B cell (primary cell): ENCODE measurements at regions not wholly inside any gene's neighbourhood (a gene's known extent, or its start where the extent isn't known, plus 50 kb on each side); places are given as distances from the start of the nearest gene placed in this dataset.

Source experiments
- EZH2 ChIP-seq: IDR thresholded peaks from 2 replicates; pipeline ENCODE4 v1.6.1; 2012; ENCODE audit warnings: borderline replicate concordance, low read depth, mild to moderate bottlenecking, moderate library complexity, low read length; ENCODE audit not compliant: insufficient read depth, poor library complexity, severe bottlenecking
- TF ChIP-seq, protein P1 (sequence below): fragments of 200-600 bp; IDR thresholded peaks from one replicate; pipeline ENCODE4 v1.8.0; 2022; ENCODE audit warnings: antibody characterized with exemption, mild to moderate bottlenecking

DNA sequence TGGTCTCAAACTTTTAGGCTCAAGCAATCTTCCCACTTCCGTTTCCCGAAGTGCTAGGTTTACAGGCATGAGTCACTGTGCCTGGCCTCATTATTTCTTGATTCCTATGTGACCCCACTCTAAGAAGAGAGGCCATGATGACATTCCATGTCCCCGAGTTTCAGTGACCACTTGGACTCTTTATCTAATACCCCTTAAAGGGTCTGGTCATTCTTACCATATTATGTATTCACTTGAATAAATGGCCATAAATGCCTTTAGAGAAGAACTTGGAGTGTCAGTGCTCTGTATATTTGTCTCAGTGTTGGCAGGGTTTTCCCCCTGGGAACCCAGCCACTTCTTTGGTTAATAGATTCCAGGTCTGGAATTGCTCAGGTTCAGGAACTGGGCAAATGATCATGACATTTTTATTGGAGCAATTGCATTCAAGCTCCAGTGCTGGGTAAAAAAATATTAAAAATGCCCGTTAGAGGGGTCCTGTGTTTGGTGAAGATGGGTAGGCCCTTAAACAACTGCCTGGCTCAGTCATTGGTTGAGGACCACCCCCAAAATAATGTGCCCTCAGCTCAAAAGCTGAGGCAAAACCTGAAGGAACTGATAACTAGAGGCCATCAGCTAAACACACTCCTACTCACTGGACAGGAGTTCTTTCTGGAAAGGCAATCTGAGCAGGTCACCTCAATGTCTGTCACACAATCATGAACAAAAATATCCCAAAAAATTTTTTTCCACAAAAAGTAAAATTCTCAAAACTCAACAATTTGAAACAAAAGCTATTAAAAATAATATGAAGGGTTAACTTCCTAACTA lies 186.6 kb upstream of the ZNF608 start:
- TF ChIP-seq, protein P1, sequence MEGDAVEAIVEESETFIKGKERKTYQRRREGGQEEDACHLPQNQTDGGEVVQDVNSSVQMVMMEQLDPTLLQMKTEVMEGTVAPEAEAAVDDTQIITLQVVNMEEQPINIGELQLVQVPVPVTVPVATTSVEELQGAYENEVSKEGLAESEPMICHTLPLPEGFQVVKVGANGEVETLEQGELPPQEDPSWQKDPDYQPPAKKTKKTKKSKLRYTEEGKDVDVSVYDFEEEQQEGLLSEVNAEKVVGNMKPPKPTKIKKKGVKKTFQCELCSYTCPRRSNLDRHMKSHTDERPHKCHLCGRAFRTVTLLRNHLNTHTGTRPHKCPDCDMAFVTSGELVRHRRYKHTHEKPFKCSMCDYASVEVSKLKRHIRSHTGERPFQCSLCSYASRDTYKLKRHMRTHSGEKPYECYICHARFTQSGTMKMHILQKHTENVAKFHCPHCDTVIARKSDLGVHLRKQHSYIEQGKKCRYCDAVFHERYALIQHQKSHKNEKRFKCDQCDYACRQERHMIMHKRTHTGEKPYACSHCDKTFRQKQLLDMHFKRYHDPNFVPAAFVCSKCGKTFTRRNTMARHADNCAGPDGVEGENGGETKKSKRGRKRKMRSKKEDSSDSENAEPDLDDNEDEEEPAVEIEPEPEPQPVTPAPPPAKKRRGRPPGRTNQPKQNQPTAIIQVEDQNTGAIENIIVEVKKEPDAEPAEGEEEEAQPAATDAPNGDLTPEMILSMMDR = no peak
- no peak for TF ChIP-seq EZH2
